GM21786 (cell line): ENCODE measurements at regions not wholly inside any gene's neighbourhood (a gene's known extent, or its start where the extent isn't known, plus 50 kb on each side); places are given as distances from the start of the nearest gene placed in this dataset.

Experiments used
- ATAC-seq: cut with Tn5 transposase; IDR thresholded peaks from one replicate; pipeline ENCODE4 v1.9.1; 2021; ENCODE audit not compliant: unreplicated experiment

- ATAC-seq, result no peak
Measured at GRCh38 chr9:86836266-86836665, 111.0 kb downstream of the GAS1 start.

GRCh38 chr9:86830356-86830755 lies 117.0 kb downstream of the GAS1 start:
- ATAC-seq, result no peak

DNA sequence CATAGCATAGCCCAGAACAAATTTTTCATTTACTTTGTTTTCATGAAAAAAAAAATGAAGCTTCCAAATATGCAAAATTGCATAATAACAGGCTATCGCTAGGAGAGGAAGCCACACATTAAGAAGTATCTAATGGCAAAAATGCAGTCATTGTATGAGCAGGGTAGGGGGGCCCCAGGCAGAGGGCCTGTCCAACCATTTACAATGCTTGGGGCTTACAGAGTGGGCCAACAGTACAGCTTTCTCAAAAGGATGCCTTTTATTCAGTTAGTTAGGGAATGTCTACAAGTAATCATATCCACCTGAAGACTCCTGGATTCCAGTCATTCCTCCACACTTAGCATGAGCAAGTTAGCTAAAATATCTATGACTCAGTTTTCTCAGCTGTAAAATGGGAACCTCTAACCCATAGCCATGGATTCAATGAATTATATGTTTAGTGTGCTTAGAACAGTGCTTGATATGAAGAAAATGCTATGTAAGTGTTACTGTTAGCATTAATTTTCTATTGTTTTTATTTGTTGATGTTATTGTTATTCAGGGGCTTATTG lies 117.7 kb downstream of the GAS1 start:
- ATAC-seq, result no peak

DNA sequence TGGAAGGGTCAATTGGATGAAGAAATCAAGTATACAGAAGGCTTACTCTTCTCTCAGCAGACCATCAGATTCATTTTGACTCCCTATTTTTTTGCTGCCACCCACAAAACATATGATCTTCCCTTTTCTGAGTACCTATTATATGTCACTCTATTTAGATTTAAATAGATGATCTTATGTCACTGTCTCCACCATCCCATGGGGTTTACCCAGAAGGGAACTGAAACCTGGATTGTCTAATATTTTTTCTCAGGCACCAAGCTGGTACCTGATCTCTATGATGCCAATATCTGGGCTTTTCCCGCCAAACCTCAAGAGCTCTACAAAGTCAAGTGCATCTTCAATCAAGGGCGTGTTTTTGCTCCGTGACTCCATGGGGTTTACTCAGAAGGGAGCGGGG lies 118.7 kb downstream of the GAS1 start:
- no peak for ATAC-seq

DNA sequence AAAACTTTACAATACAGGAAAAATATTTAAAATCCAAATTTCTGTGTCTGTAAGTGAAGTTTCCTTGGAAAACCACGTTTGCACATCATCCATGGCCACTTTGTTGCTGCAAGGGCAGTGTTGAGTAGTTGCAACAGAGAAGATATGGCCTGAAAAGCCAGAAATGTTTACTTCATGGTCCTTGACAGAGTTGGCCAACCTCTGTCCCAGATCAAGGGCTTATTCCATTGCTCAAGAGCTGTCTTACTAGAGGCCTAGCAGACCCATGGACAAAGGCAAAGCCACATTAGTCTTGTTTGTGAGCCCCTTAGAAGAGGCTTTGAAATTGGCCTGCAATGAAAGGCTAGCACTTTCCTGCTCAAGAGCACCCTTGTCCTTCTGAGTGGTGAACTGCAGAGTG lies 119.4 kb downstream of the GAS1 start:
- ATAC-seq, result no peak

- ATAC-seq, result no peak
Measured at GRCh38 chr9:86825299-86825698, 122.0 kb downstream of the GAS1 start.

DNA sequence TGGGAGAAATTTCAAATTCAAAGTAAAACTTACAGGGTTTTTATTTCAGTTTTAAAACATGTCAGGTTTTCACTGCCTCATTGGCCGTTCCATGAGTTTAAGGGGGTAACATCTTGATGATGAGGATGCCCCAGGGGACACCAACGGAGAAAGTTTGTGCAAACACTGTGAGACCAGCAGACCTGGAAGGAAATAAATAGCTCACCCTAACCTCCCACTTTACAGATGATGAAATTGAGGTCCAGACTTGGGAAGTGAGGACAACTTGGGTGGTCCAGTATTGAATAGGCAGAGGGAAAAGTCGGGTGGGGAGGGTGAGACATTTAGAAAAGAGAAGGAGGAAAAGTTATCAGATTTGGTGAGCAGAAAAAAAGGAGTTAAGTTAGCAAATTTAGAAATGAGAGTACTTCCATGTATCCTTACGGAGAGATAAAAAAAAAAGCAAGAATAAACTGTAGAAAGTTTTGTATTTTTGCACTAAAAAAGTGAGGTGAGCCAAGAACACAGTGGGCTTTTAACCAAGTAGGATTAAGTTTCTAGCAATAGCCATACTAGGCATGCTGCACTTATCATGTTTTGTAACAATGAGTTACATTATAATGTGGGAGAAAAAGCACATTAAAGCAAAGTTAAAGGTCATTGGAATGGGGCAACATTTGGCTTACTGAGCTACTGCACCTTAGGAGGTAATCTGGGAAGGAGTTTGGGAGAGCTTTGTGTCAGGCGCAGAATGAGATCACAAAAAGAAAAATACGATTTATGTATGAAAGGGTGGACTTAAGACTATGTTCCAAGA lies 125.1 kb downstream of the GAS1 start:
- no peak for ATAC-seq

GRCh38 chr9:86821006-86821845 lies 126.1 kb downstream of the GAS1 start:
- ATAC-seq, result no peak

- no peak for ATAC-seq
Measured at GRCh38 chr9:86819552-86819951, 127.8 kb downstream of the GAS1 start.

DNA sequence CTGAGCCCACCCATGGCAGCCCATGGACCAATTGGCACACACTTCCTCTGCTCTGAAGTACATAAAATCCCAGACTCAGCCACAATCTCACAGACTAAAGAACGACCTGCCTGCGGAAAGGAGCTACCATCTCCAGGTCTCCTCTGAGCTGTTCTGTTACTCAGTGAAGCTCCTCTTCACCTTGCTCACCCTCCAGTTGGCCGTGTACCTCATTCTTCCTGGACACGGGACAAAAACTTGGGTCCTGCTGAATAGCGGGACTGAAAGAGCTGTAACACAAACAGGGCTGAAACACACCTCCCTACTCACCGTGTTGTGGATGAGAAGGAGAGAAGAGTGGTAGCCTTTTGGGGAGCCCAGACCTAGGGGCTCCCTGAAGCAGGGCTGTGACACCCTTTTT lies 128.7 kb downstream of the GAS1 start:
- ATAC-seq, result no peak

DNA sequence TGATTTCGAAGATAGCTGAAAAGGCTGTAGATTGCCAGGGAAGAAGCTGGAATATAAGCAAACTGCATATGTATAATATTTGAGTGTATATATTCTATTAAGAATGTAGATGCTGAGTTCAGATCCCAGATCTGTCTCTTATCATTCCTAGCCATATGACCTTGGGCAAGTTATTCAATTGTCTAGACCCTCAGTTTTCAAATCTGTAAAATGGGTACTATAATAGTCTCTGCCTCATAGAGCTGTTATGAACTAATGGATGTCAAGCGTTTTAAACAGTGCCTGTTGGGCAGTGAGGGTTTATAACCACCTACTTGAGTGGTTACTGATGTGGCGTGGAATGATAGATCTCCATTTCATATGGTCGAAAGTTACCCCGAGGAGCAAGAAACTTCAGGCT lies 130.4 kb downstream of the GAS1 start:
- no peak for ATAC-seq

- no peak for ATAC-seq
Measured at GRCh38 chr9:86816366-86816765, 130.9 kb downstream of the GAS1 start.

GRCh38 chr9:86812616-86813015 lies 134.7 kb downstream of the GAS1 start:
- no peak for ATAC-seq

- no peak for ATAC-seq
Measured at GRCh38 chr9:86809759-86810367, 137.4 kb downstream of the GAS1 start.

GRCh38 chr9:86809151-86809550 lies 138.2 kb downstream of the GAS1 start:
- no peak for ATAC-seq

- ATAC-seq, result no peak
Measured at GRCh38 chr9:86807367-86807976, 139.8 kb downstream of the GAS1 start.

DNA sequence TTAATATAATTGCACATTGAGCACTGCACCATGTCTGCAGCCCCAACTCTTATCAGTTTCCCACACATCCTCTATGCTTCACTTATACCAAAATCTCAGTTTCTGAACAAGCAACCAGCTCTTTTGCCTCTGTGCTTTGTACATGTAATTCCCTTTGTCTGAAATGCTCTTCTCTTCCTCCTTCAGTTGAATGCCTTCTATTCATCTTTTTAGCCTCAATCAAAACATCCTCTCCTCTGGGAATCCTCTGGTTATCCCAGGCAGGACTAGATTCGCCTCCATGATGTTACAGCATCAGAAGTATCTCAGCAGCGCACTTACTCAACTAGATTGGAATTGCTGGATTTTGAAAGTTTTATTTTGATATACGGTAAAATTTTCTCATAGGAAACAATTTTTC lies 143.3 kb downstream of the GAS1 start:
- ATAC-seq, result no peak

DNA sequence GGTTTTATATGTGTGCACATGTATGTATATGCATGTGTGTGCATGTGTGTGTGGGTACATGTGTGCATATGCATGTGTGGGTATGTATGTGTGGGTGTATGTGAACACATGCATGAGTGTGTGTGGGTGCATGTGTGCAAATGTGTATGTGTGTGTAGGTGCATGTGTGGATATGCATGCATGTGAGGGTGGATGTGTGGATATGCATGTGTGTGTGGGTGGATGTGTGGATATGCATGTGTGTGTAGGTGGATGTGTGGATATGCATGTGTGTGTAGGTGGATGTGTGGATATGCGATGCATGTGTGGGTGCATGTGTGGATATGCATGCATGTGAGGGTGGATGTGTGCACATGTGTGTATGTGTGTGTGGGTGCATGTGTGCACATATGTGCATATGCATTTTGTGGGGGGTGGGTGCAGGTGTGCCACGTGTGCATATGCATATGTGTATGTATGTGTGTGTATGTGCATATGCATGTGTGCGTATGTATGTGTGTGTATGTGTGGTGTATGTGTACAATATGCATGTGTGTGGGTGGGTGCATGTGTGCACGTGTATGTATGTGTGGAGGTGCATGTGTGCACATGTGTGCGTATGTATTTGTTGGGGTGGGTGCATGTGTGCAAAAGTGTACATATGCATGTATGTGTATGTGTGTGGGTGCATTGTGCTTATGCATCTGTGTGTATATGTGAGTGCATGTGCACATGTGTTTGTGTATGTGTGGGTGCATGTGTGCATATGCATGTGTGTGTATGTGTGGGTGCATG lies 144.2 kb downstream of the GAS1 start:
- no peak for ATAC-seq

- ATAC-seq, result no peak
Measured at GRCh38 chr9:86801246-86801645, 146.1 kb downstream of the GAS1 start.

DNA sequence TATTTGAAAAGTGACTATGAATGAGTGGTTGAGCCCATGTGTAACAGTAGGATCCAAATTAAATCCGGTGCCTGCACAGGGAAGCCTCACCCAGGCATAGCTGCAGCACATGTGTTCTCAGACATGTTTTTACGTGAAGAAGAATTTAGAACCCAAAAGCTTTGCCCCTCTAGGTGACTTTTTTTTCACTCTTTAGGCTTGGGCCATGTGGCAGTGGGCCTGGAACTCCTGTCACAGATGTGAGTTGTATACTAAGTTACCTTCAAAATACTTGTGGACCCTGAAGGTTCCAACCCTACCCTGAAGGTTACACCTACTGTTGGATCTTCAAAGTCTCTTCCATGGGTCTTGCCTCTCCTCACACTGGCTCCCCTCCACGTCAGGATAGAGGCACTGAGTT lies 146.6 kb downstream of the GAS1 start:
- ATAC-seq, result no peak
